Activated naive CD4-positive, alpha-beta T cell treated with anti-CD3 and anti-CD28 coated beads for 36 hours (primary cell): ENCODE measurements at regions not wholly inside any gene's neighbourhood (a gene's known extent, or its start where the extent isn't known, plus 50 kb on each side); places are given as distances from the start of the nearest gene placed in this dataset.

ENCODE experiments used
- CTCF ChIA-PET: fragments of 350-600 bp; sonication (Branson Sonifier 250); formaldehyde crosslinking; loops from one replicate; lab custom pipeline; 2021; ENCODE audit warnings: antibody characterized with exemption; lab: Charles Lee
- DNase-seq: peaks from one replicate; pipeline ENCODE4 v3.0.0-alpha.2; 2020
- H3K27ac Mint-ChIP-seq: one replicate; pipeline ENCODE4 v1.8.0; 2021; ENCODE audit warnings: mild to moderate bottlenecking, mixed read lengths
- H3K27me3 Mint-ChIP-seq: one replicate; pipeline ENCODE4 v1.8.0; 2021; ENCODE audit warnings: low read depth, mixed read lengths
- H3K36me3 Mint-ChIP-seq: one replicate; pipeline ENCODE4 v1.8.0; 2021; ENCODE audit warnings: low read depth, mixed read lengths
- H3K4me1 Mint-ChIP-seq: one replicate; pipeline ENCODE4 v1.8.0; 2021; ENCODE audit warnings: low read depth, mixed read lengths
- H3K4me3 Mint-ChIP-seq: one replicate; pipeline ENCODE4 v1.8.0; 2021; ENCODE audit warnings: mild to moderate bottlenecking, moderate library complexity, mixed read lengths
- H3K9me3 Mint-ChIP-seq: one replicate; pipeline ENCODE4 v1.8.0; 2021; ENCODE audit warnings: mixed read lengths
- intact Hi-C: fragments of 100-400 bp; cut with micrococcal nuclease; formaldehyde crosslinking; loops from one replicate; pipeline ENCODE4 v1.15.1; 2023

- intact Hi-C loops, result no loop called here
- Mint-ChIP-seq H3K4me3 (no peak overlapping the region), H3K36me3 (no peaks in the 10 kb centered on the region), H3K9me3 (no peaks in the 10 kb centered on the region), H3K27ac (no peak overlapping the region), H3K4me1 (no peaks in the 10 kb centered on the region), H3K27me3 (no peaks in the 10 kb centered on the region)
- DNase-seq, result no peak
- CTCF ChIA-PET, result no interaction called here
Observed at GRCh38 chr9:28317745-28318144, 744.5 kb upstream of the C9orf72 start.

GRCh38 chr9:28318515-28318914 is 745.2 kb upstream of the C9orf72 start:
- no peaks in the 10 kb centered on the region for H3K9me3 Mint-ChIP-seq
- H3K4me3 Mint-ChIP-seq, result no peak overlapping the region
- CTCF ChIA-PET, result no interaction called here
- no peaks in the 10 kb centered on the region for H3K36me3 Mint-ChIP-seq
- no peak for DNase-seq
- no peaks in the 10 kb centered on the region for H3K27me3 Mint-ChIP-seq
- intact Hi-C loops, result no loop called here
- H3K27ac Mint-ChIP-seq, result no peak overlapping the region
- H3K4me1 Mint-ChIP-seq, result no peaks in the 10 kb centered on the region

- CTCF ChIA-PET, result no interaction called here
- Mint-ChIP-seq H3K4me3 (no peak overlapping the region), H3K4me1 (no peaks in the 10 kb centered on the region), H3K9me3 (no peaks in the 10 kb centered on the region), H3K27me3 (no peaks in the 10 kb centered on the region), H3K27ac (no peak overlapping the region), H3K36me3 (no peaks in the 10 kb centered on the region)
- DNase-seq, result no peak
- intact Hi-C loops, result loop anchor here (10.0 kb wide), 1 partner anchor 65 kb away; no protein-coding TSS in a partner anchor
Observed at GRCh38 chr9:28319981-28320380, 746.7 kb upstream of the C9orf72 start.

GRCh38 chr9:28320616-28321015 is 747.3 kb upstream of the C9orf72 start:
- H3K9me3 Mint-ChIP-seq, result no peaks in the 10 kb centered on the region
- H3K4me3 Mint-ChIP-seq, result no peak overlapping the region
- intact Hi-C loops, result loop anchor here (10.0 kb wide), 1 partner anchor 64 kb away; no protein-coding TSS in a partner anchor
- no peaks in the 10 kb centered on the region for H3K4me1 Mint-ChIP-seq
- H3K36me3 Mint-ChIP-seq, result no peaks in the 10 kb centered on the region
- H3K27me3 Mint-ChIP-seq, result no peaks in the 10 kb centered on the region
- CTCF ChIA-PET, result no interaction called here
- DNase-seq, result no peak
- no peak overlapping the region for H3K27ac Mint-ChIP-seq

- H3K27me3 Mint-ChIP-seq, result no peaks in the 10 kb centered on the region
- H3K36me3 Mint-ChIP-seq, result no peaks in the 10 kb centered on the region
- H3K4me3 Mint-ChIP-seq, result no peak overlapping the region
- intact Hi-C loops, result loop anchor here (10.0 kb wide), 1 partner anchor 55 kb away; no protein-coding TSS in a partner anchor
- peaks cover 7% of the 10 kb centered on the region for H3K9me3 Mint-ChIP-seq
- no peak for DNase-seq
- no peak overlapping the region for H3K27ac Mint-ChIP-seq
- CTCF ChIA-PET, result no interaction called here
- no peaks in the 10 kb centered on the region for H3K4me1 Mint-ChIP-seq
Observed at GRCh38 chr9:28329323-28329722, 756.0 kb upstream of the C9orf72 start.

- CTCF ChIA-PET, result no interaction called here
- peaks cover 1% of the 10 kb centered on the region for H3K9me3 Mint-ChIP-seq
- DNase-seq, result no peak
Observed at GRCh38 chr9:28332648-28333047, 759.4 kb upstream of the C9orf72 start.

GRCh38 chr9:28341913-28342312 is 768.6 kb upstream of the C9orf72 start:
- H3K4me1 Mint-ChIP-seq, result no peaks in the 10 kb centered on the region
- H3K27ac Mint-ChIP-seq, result no peak overlapping the region
- H3K4me3 Mint-ChIP-seq, result no peak overlapping the region
- H3K36me3 Mint-ChIP-seq, result no peaks in the 10 kb centered on the region
- CTCF ChIA-PET, result no interaction called here
- H3K27me3 Mint-ChIP-seq, result no peaks in the 10 kb centered on the region
- no peaks in the 10 kb centered on the region for H3K9me3 Mint-ChIP-seq
- intact Hi-C loops, result no loop called here
- no peak for DNase-seq

More at GRCh38 chr9:28332648-28333047, 759.4 kb upstream of the C9orf72 start:
- H3K36me3 Mint-ChIP-seq, result no peaks in the 10 kb centered on the region
- H3K27ac Mint-ChIP-seq, result no peak overlapping the region
- H3K4me3 Mint-ChIP-seq, result no peak overlapping the region
- no peaks in the 10 kb centered on the region for H3K4me1 Mint-ChIP-seq
- H3K27me3 Mint-ChIP-seq, result no peaks in the 10 kb centered on the region
- intact Hi-C loops, result no loop called here

GRCh38 chr9:28342815-28343338 is 769.6 kb upstream of the C9orf72 start:
- DNase-seq, result no peak
- CTCF ChIA-PET, result no interaction called here
- H3K4me3 Mint-ChIP-seq, result no peak overlapping the region
- H3K9me3 Mint-ChIP-seq, result no peaks in the 10 kb centered on the region
- no peak overlapping the region for H3K27ac Mint-ChIP-seq
- intact Hi-C loops, result no loop called here
- H3K36me3 Mint-ChIP-seq, result no peaks in the 10 kb centered on the region
- H3K27me3 Mint-ChIP-seq, result no peaks in the 10 kb centered on the region
- H3K4me1 Mint-ChIP-seq, result no peaks in the 10 kb centered on the region

- no peak overlapping the region for H3K27ac Mint-ChIP-seq
- H3K36me3 Mint-ChIP-seq, result no peaks in the 10 kb centered on the region
- CTCF ChIA-PET, result no interaction called here
- H3K9me3 Mint-ChIP-seq, result peaks cover 2% of the 10 kb centered on the region
- H3K27me3 Mint-ChIP-seq, result no peaks in the 10 kb centered on the region
- no peaks in the 10 kb centered on the region for H3K4me1 Mint-ChIP-seq
- H3K4me3 Mint-ChIP-seq, result no peak overlapping the region
- intact Hi-C loops, result no loop called here
- DNase-seq, result no peak
Observed at GRCh38 chr9:28363151-28363562, 789.9 kb upstream of the C9orf72 start.

GRCh38 chr9:28365020-28365640 is 791.8 kb upstream of the C9orf72 start:
- no peaks in the 10 kb centered on the region for H3K36me3 Mint-ChIP-seq
- DNase-seq, result no peak
- CTCF ChIA-PET, result interaction anchor here (0.5 kb wide), 1 partner anchor 692 kb away, joined by 4 read pairs; no protein-coding TSS in a partner anchor
- peaks cover 2% of the 10 kb centered on the region for H3K9me3 Mint-ChIP-seq
- H3K4me1 Mint-ChIP-seq, result no peaks in the 10 kb centered on the region
- H3K27me3 Mint-ChIP-seq, result no peaks in the 10 kb centered on the region
- H3K4me3 Mint-ChIP-seq, result no peak overlapping the region
- intact Hi-C loops, result no loop called here
- H3K27ac Mint-ChIP-seq, result no peak overlapping the region

- Mint-ChIP-seq H3K36me3 (no peaks in the 10 kb centered on the region), H3K27me3 (no peaks in the 10 kb centered on the region), H3K4me3 (no peak overlapping the region), H3K4me1 (no peaks in the 10 kb centered on the region), H3K27ac (no peak overlapping the region), H3K9me3 (peaks cover 2% of the 10 kb centered on the region)
- no peak for DNase-seq
- intact Hi-C loops, result no loop called here
- CTCF ChIA-PET, result no interaction called here
Observed at GRCh38 chr9:28365728-28366127, 792.4 kb upstream of the C9orf72 start.

- H3K36me3 Mint-ChIP-seq, result no peaks in the 10 kb centered on the region
- H3K27ac Mint-ChIP-seq, result no peak overlapping the region
- CTCF ChIA-PET, result no interaction called here
- DNase-seq, result no peak
- no peaks in the 10 kb centered on the region for H3K4me1 Mint-ChIP-seq
- no peaks in the 10 kb centered on the region for H3K27me3 Mint-ChIP-seq
- intact Hi-C loops, result no loop called here
- H3K9me3 Mint-ChIP-seq, result peaks cover 5% of the 10 kb centered on the region
- no peak overlapping the region for H3K4me3 Mint-ChIP-seq
Observed at GRCh38 chr9:28378231-28378630, 805.0 kb upstream of the C9orf72 start.

GRCh38 chr9:28379082-28379481 is 805.8 kb upstream of the C9orf72 start:
- Mint-ChIP-seq H3K27me3 (no peaks in the 10 kb centered on the region), H3K4me1 (no peaks in the 10 kb centered on the region), H3K9me3 (peaks cover 5% of the 10 kb centered on the region), H3K36me3 (no peaks in the 10 kb centered on the region), H3K27ac (no peak overlapping the region), H3K4me3 (no peak overlapping the region)
- no peak for DNase-seq
- CTCF ChIA-PET, result no interaction called here
- intact Hi-C loops, result no loop called here
